K562 (cell line): ENCODE measurements at regions not wholly inside any gene's neighbourhood (a gene's known extent, or its start where the extent isn't known, plus 50 kb on each side); places are given as distances from the start of the nearest gene placed in this dataset.

Experiments
- ATAC-seq: fragments of 200-7000 bp; cut with Tn5 transposase; 3 replicates; pipeline ENCODE4 v1.9.1; 2020; ENCODE audit warnings: moderate library complexity
- BruUV-seq: library from RNA; stranded (reverse); fragments of 400-500 nt; replicated peaks from 2 replicates; lab custom pipeline; 2021; lab: Mats Ljungman, UMichigan
- CTCF ChIA-PET: fragments of 300-600 bp; formaldehyde crosslinking; extraction: SDS; loops from one replicate; lab custom pipeline; 2021; ENCODE audit warnings: low intra/inter-chr PET ratio; lab: Yijun Ruan, JAX
- POLR2A ChIA-PET: fragments of 300-600, 350-650 bp; sonication (Branson Sonifier 250); formaldehyde crosslinking; extraction: SDS; loops from one replicate; lab custom pipeline; 2021; ENCODE audit warnings: antibody characterized with exemption, inconsistent platforms; lab: Yijun Ruan, JAX
- DNase-seq, 4 experiments: peaks; one replicate each; pipeline versions ENCODE4 v3.0.0 to v3.0.0-alpha.2; 2011 to 2018; ENCODE audit warnings: low spot score in 3 of 4, mixed read lengths in 3 of 4; ENCODE audit errors: extremely low read depth in 1 of 4
- FAIRE-seq: peaks from 2 replicates; lab custom pipeline; 2011; peaks lifted over from hg19 to GRCh38; lab: Jason Lieb, UNC
- H2AFZ ChIP-seq: 2 replicates; pipeline ENCODE4 v1.6.0; 2011; ENCODE audit warnings: low read depth, low read length, control low read depth, inconsistent platforms
- H3K27ac ChIP-seq: fragments of 200-600 bp; 3 replicates; pipeline ENCODE4 v1.8.0; 2011; ENCODE audit warnings: low read depth, mild to moderate bottlenecking, control low read depth, inconsistent platforms, low read length, moderate library complexity, mixed read lengths; ENCODE audit errors: extremely low read depth
- H3K27me3 ChIP-seq, 2 experiments: fragments of 300-600 bp in 1 of 2; 2 replicates in 1 of 2; 3 replicates in 1 of 2; pipeline versions ENCODE4 v1.6.0 to v1.8.0; 2011; ENCODE audit warnings: inconsistent platforms in 2 of 2, low read length in 2 of 2, mild to moderate bottlenecking in 1 of 2, mixed read lengths in 1 of 2, moderate library complexity in 1 of 2; ENCODE audit not compliant: control insufficient read depth in 2 of 2, insufficient read depth in 2 of 2
- H3K36me3 ChIP-seq: fragments of 300-600 bp; 3 replicates; pipeline ENCODE4 v1.8.0; 2011; ENCODE audit warnings: mild to moderate bottlenecking, low read length, inconsistent platforms; ENCODE audit not compliant: control insufficient read depth, insufficient read depth
- H3K4me1 ChIP-seq, 2 experiments: fragments of 200-600 bp in 1 of 2; replicated peaks in 1 of 2; 2 replicates in 1 of 2; 3 replicates in 1 of 2; pipeline versions ENCODE4 v1.5.1 to v1.8.0; 2011; ENCODE audit warnings: inconsistent platforms in 2 of 2, low read length in 2 of 2, mild to moderate bottlenecking in 1 of 2, mixed read lengths in 1 of 2, moderate library complexity in 1 of 2; ENCODE audit not compliant: control insufficient read depth in 2 of 2, insufficient read depth in 2 of 2
- H3K4me2 ChIP-seq: 2 replicates; pipeline ENCODE4 v1.6.1; 2011; ENCODE audit warnings: low read length, control low read depth, inconsistent platforms, mixed read lengths; ENCODE audit not compliant: insufficient read depth
- H3K4me3 ChIP-seq: fragments of 200-600 bp; sonication (generic), shearing (Covaris generic); 2 replicates; pipeline ENCODE4 v1.5.1; 2016; ENCODE audit warnings: control low read depth, inconsistent platforms
- H3K79me2 ChIP-seq: fragments of 200-600 bp; 3 replicates; pipeline ENCODE4 v1.8.0; 2011; ENCODE audit warnings: low read length, inconsistent platforms; ENCODE audit not compliant: control insufficient read depth, insufficient read depth
- H3K9ac ChIP-seq, 2 experiments: 2 replicates each; pipeline versions ENCODE4 v1.6.0 to v1.6.1; 2011; ENCODE audit warnings: low read depth in 2 of 2, low read length in 2 of 2, control low read depth in 1 of 2, inconsistent platforms in 1 of 2, mild to moderate bottlenecking in 1 of 2, mixed read lengths in 1 of 2; ENCODE audit not compliant: insufficient read depth in 1 of 2
- H3K9me1 ChIP-seq: one replicate; pipeline ENCODE4 v1.6.0; 2011; ENCODE audit warnings: inconsistent platforms, mild to moderate bottlenecking, low read length, moderate library complexity; ENCODE audit not compliant: control insufficient read depth, insufficient read depth
- H3K9me3 ChIP-seq: replicated peaks from 2 replicates; pipeline ENCODE4 v1.5.1; 2011; ENCODE audit warnings: low read depth, low read length, inconsistent platforms; ENCODE audit not compliant: control insufficient read depth, insufficient read depth
- H4K20me1 ChIP-seq: replicated peaks from 2 replicates; pipeline ENCODE4 v1.6.1; 2011; ENCODE audit warnings: low read length, inconsistent platforms, mixed read lengths; ENCODE audit not compliant: control insufficient read depth, insufficient read depth
- BMI1 ChIP-seq: fragments of 150-350 bp; IDR thresholded peaks from 2 replicates; pipeline ENCODE4 v1.6.1; 2014; ENCODE audit warnings: low read length
- ESRRA ChIP-seq: fragments of 450-650 bp; IDR thresholded peaks from 2 replicates; pipeline ENCODE4 v1.6.1; 2014; ENCODE audit warnings: low read depth, mild to moderate bottlenecking, moderate library complexity, borderline replicate concordance
- MED1 ChIP-seq: sonication (generic); formaldehyde crosslinking; IDR thresholded peaks from 2 replicates; pipeline ENCODE4 v1.8.1; 2023; ENCODE audit warnings: missing genetic modification reagents, borderline replicate concordance
- SP1 ChIP-seq: sonication (generic); formaldehyde crosslinking; IDR thresholded peaks from 2 replicates; pipeline ENCODE4 v1.8.1; 2022; ENCODE audit warnings: mild to moderate bottlenecking, missing genetic modification reagents
- ZFP30 ChIP-seq: fragments of 250-450 bp; sonication (Bioruptor Pico); IDR thresholded peaks from 2 replicates; pipeline ENCODE4 v1.8.0; 2022; ENCODE audit warnings: moderate library complexity, mild to moderate bottlenecking, inconsistent platforms, borderline replicate concordance
- ZNF124 ChIP-seq: sonication (generic); formaldehyde crosslinking; IDR thresholded peaks from 2 replicates; pipeline ENCODE4 v1.8.1; 2022; ENCODE audit warnings: missing genetic modification reagents
- ZNF274 ChIP-seq: IDR thresholded peaks from 2 replicates; pipeline ENCODE4 v1.6.1; 2011; ENCODE audit warnings: low read depth, mild to moderate bottlenecking, low read length, moderate library complexity, borderline replicate concordance
- WGBS: fragments of 100-300 bp; shearing (Covaris generic); methylation state at CpG from one replicate; pipeline ENCODE4 v1.1.6; 2016; ENCODE audit warnings: low coverage, mixed read lengths; ENCODE audit not compliant: insufficient coverage; ENCODE audit errors: missing lambda C conversion rate; 5-methylcytosine and 5-hydroxymethylcytosine counted together
- in situ Hi-C: fragments of 300-500 bp; cut with MboI; formaldehyde crosslinking; loops from 4 replicates; pipeline ENCODE4 v1.15.0; 2018; ENCODE audit warnings: inconsistent platforms, mixed read lengths
- intact Hi-C: fragments of 100-400 bp; cut with micrococcal nuclease; formaldehyde crosslinking; loops from 2 replicates; pipeline ENCODE4 v1.14.2; 2022
- TF ChIP-seq, protein P1 (sequence below): IDR thresholded peaks from 2 replicates; pipeline ENCODE4 v1.6.1; 2011; ENCODE audit warnings: borderline replicate concordance, low read depth, mild to moderate bottlenecking, moderate library complexity, low read length; ENCODE audit not compliant: insufficient read depth, poor library complexity, severe bottlenecking
- TF ChIP-seq, protein P2 (sequence below): sonication (generic); formaldehyde crosslinking; IDR thresholded peaks from 2 replicates; pipeline ENCODE4 v1.8.0; 2023; ENCODE audit warnings: missing genetic modification reagents, mild to moderate bottlenecking, borderline replicate concordance
- TF ChIP-seq, protein P3 (sequence below): fragments of 250-450 bp; sonication (Bioruptor Pico); IDR thresholded peaks from 2 replicates; pipeline ENCODE4 v1.5.0; 2020; ENCODE audit warnings: mild to moderate bottlenecking

GRCh38 chr9:26513730-26514129 is 378.9 kb downstream of the CAAP1 start:
- H3K9me1 ChIP-seq = no peaks in the 10 kb centered on the region
- intact Hi-C loops (no loop called here), in situ Hi-C loops (no loop called here)
- no peak for ATAC-seq
- H3K9me3 ChIP-seq = no peaks in the 10 kb centered on the region
- CTCF ChIA-PET = no interaction called here
- no peak for FAIRE-seq
- H3K9ac ChIP-seq = no peak overlapping the region
- no peak overlapping the region for H2AFZ ChIP-seq
- no peaks in the 10 kb centered on the region for H3K27me3 ChIP-seq
- no peaks in the 10 kb centered on the region for H3K79me2 ChIP-seq
- H3K4me1 ChIP-seq = no peaks in the 10 kb centered on the region
- no TSS peak for BruUV-seq
- WGBS = no CpG with 5 or more reads among the region's 4 CpGs
- H3K4me2 ChIP-seq = no peak overlapping the region
- no peak for DNase-seq
- H3K27ac ChIP-seq = no peak overlapping the region
- H3K4me3 ChIP-seq = no peak overlapping the region
- POLR2A ChIA-PET = no interaction called here
- no peaks in the 10 kb centered on the region for H4K20me1 ChIP-seq
- H3K36me3 ChIP-seq = no peaks in the 10 kb centered on the region
- no peak for TF ChIP-seq ZNF274
- TF ChIP-seq, protein P1, sequence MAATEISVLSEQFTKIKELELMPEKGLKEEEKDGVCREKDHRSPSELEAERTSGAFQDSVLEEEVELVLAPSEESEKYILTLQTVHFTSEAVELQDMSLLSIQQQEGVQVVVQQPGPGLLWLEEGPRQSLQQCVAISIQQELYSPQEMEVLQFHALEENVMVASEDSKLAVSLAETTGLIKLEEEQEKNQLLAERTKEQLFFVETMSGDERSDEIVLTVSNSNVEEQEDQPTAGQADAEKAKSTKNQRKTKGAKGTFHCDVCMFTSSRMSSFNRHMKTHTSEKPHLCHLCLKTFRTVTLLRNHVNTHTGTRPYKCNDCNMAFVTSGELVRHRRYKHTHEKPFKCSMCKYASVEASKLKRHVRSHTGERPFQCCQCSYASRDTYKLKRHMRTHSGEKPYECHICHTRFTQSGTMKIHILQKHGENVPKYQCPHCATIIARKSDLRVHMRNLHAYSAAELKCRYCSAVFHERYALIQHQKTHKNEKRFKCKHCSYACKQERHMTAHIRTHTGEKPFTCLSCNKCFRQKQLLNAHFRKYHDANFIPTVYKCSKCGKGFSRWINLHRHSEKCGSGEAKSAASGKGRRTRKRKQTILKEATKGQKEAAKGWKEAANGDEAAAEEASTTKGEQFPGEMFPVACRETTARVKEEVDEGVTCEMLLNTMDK = no peak
- TF ChIP-seq MED1 = no peak
- no peak for TF ChIP-seq ZFP30 (CRISPR knock-in tag)
- TF ChIP-seq ESRRA = no peak
- no peak for TF ChIP-seq SP1 (CRISPR knock-in tag)
- TF ChIP-seq ZNF124 (CRISPR knock-in tag) = no peak
- TF ChIP-seq, protein P2, sequence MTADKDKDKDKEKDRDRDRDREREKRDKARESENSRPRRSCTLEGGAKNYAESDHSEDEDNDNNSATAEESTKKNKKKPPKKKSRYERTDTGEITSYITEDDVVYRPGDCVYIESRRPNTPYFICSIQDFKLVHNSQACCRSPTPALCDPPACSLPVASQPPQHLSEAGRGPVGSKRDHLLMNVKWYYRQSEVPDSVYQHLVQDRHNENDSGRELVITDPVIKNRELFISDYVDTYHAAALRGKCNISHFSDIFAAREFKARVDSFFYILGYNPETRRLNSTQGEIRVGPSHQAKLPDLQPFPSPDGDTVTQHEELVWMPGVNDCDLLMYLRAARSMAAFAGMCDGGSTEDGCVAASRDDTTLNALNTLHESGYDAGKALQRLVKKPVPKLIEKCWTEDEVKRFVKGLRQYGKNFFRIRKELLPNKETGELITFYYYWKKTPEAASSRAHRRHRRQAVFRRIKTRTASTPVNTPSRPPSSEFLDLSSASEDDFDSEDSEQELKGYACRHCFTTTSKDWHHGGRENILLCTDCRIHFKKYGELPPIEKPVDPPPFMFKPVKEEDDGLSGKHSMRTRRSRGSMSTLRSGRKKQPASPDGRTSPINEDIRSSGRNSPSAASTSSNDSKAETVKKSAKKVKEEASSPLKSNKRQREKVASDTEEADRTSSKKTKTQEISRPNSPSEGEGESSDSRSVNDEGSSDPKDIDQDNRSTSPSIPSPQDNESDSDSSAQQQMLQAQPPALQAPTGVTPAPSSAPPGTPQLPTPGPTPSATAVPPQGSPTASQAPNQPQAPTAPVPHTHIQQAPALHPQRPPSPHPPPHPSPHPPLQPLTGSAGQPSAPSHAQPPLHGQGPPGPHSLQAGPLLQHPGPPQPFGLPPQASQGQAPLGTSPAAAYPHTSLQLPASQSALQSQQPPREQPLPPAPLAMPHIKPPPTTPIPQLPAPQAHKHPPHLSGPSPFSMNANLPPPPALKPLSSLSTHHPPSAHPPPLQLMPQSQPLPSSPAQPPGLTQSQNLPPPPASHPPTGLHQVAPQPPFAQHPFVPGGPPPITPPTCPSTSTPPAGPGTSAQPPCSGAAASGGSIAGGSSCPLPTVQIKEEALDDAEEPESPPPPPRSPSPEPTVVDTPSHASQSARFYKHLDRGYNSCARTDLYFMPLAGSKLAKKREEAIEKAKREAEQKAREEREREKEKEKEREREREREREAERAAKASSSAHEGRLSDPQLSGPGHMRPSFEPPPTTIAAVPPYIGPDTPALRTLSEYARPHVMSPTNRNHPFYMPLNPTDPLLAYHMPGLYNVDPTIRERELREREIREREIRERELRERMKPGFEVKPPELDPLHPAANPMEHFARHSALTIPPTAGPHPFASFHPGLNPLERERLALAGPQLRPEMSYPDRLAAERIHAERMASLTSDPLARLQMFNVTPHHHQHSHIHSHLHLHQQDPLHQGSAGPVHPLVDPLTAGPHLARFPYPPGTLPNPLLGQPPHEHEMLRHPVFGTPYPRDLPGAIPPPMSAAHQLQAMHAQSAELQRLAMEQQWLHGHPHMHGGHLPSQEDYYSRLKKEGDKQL (CRISPR knock-in tag) = no peak
- TF ChIP-seq, protein P3, sequence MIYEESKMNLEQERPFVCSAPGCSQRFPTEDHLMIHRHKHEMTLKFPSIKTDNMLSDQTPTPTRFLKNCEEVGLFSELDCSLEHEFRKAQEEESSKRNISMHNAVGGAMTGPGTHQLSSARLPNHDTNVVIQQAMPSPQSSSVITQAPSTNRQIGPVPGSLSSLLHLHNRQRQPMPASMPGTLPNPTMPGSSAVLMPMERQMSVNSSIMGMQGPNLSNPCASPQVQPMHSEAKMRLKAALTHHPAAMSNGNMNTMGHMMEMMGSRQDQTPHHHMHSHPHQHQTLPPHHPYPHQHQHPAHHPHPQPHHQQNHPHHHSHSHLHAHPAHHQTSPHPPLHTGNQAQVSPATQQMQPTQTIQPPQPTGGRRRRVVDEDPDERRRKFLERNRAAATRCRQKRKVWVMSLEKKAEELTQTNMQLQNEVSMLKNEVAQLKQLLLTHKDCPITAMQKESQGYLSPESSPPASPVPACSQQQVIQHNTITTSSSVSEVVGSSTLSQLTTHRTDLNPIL (CRISPR knock-in tag) = no peak
- TF ChIP-seq BMI1 = no peak
